OCI-LY3 (cell line): ENCODE measurements at regions not wholly inside any gene's neighbourhood (a gene's known extent, or its start where the extent isn't known, plus 50 kb on each side); places are given as distances from the start of the nearest gene placed in this dataset.

Experiments
- CTCF ChIP-seq: fragments of 200-600, 300-600 bp; sonication (generic); IDR thresholded peaks from 2 replicates; pipeline ENCODE4 v1.5.1; 2014; ENCODE audit warnings: antibody characterized with exemption, low read length, low read depth
- EZH2phosphoT487 ChIP-seq: fragments of 200-600 bp; shearing (Covaris generic); IDR thresholded peaks from 2 replicates; pipeline ENCODE4 v1.6.1; 2018; ENCODE audit warnings: antibody characterized with exemption, mixed run types, low read depth

- TF ChIP-seq CTCF (no peak), EZH2phosphoT487 (no peak)
Observed at GRCh38 chr7:82615527-82615926, 171.9 kb upstream of the CACNA2D1 start.
